ENCODE measurements at regions not wholly inside any gene's neighbourhood (a gene's known extent, or its start where the extent isn't known, plus 50 kb on each side); places are given as distances from the start of the nearest gene placed in this dataset.

- Mint-ChIP-seq H3K4me1 (peaks cover 74% of the 10 kb centered on the region), H3K27ac (peak overlapping the region; percentile 58), H3K9me3 (peaks cover 12% of the 10 kb centered on the region), H3K36me3 (ENCODE audit: low read depth) (no peaks in the 10 kb centered on the region), H3K4me3 (no peak overlapping the region), H3K27me3 (ENCODE audit: low read depth, poor library complexity) (peaks cover 15% of the 10 kb centered on the region)
- no peak for DNase-seq
- no peak for TF ChIP-seq CTCF (IDR thresholded peaks at IDR 0.05)
These were observed 157.6 kb upstream of the RAI14 start for GRCh38 chr5:34498572-34498971.

GRCh38 chr5:34499001-34499734, 157.0 kb upstream of the RAI14 start:
- Mint-ChIP-seq H3K27me3 (ENCODE audit: low read depth, poor library complexity) (peaks cover 15% of the 10 kb centered on the region), H3K27ac (peak overlapping the region; percentile 36), H3K4me1 (peaks cover 74% of the 10 kb centered on the region), H3K36me3 (ENCODE audit: low read depth) (no peaks in the 10 kb centered on the region), H3K4me3 (peak overlapping the region; percentile 55), H3K9me3 (peaks cover 6% of the 10 kb centered on the region)
- DNase-seq, result no peak
- no peak for TF ChIP-seq CTCF (IDR thresholded peaks at IDR 0.05)

DNA sequence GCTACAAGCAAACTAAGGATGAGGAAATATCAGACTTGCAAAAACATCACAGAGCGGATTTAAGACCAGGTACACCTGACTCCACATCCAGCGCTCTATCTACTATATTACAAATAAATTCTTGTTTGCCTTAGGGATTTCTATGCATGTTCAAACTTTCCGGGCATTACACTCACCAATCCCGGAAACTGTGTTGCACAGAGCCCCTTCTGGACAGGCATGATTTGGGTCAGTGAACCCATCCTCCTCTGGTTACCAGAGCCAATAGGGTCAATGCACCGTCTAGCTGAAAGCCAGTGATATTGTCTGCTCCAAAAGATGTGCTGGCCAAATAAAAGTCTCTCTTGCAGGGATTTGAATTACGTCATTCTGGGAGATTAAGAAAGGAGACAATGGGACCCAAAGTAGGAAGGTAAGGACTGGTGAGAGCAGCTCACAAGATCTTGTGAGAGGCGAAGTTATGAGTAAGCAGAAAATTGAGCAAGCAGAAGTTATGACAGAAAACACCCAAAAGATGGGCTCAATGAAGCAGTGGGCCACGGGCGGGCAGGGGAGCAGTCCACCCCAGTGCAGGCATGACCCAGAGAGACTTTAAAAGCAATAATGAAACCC, 155.8 kb upstream of the RAI14 start:
- no peak for TF ChIP-seq CTCF (IDR thresholded peaks at IDR 0.05)
- H3K9me3 Mint-ChIP-seq, result peaks cover 8% of the 10 kb centered on the region
- H3K27me3 Mint-ChIP-seq (ENCODE audit: low read depth, poor library complexity), result peaks cover 19% of the 10 kb centered on the region
- H3K36me3 Mint-ChIP-seq (ENCODE audit: low read depth), result no peaks in the 10 kb centered on the region
- peaks cover 66% of the 10 kb centered on the region for H3K4me1 Mint-ChIP-seq
- no peak for DNase-seq
- no peak overlapping the region for H3K4me3 Mint-ChIP-seq
- H3K27ac Mint-ChIP-seq, result no peak overlapping the region

DNA sequence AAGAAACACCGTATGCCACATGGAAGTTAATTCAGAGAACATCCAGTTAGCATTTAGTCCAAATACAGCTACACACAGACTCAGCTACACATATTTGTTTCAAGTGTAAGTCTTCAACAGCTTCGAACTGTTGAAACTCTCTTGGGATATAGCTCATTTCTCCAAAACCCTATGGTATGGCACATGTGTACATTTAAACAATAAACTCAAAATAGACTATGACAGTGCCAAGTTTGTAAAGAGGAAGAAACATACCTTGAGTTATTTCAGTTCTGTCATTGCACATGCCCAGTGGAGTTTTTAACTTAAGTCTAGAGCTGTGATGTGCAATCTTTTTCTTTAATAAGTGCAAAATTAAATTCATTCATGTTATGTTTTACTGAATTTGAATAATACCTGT, 155.1 kb upstream of the RAI14 start:
- Mint-ChIP-seq H3K9me3 (peaks cover 10% of the 10 kb centered on the region), H3K36me3 (ENCODE audit: low read depth) (no peaks in the 10 kb centered on the region), H3K27ac (no peak overlapping the region), H3K27me3 (ENCODE audit: low read depth, poor library complexity) (peaks cover 19% of the 10 kb centered on the region), H3K4me3 (no peak overlapping the region), H3K4me1 (peaks cover 59% of the 10 kb centered on the region)
- DNase-seq, result no peak
- TF ChIP-seq CTCF (IDR thresholded peaks at IDR 0.05), result no peak

DNA sequence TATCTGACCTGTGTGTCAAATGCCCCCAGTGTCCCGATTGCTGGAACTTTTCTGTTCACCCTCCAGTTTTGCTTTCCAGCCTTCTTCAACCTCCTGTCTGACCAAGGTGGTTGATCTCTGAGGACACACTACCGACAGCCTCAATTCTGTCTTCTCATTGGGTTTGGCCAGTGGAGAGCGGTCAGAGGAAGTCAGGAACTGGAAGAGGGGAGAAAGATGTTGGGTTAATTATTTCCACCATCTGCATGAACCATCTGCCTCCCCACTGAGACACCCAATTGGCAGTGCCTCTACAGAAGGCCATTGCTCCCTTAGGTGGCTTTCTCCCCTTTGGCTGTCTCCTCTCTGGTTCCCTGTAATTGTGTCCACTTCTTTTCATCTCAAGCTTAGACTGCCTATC, 154.3 kb upstream of the RAI14 start:
- Mint-ChIP-seq H3K27me3 (ENCODE audit: low read depth, poor library complexity) (peaks cover 19% of the 10 kb centered on the region), H3K9me3 (peaks cover 15% of the 10 kb centered on the region), H3K4me3 (no peak overlapping the region), H3K36me3 (ENCODE audit: low read depth) (no peaks in the 10 kb centered on the region), H3K27ac (no peak overlapping the region), H3K4me1 (peaks cover 51% of the 10 kb centered on the region)
- TF ChIP-seq CTCF (IDR thresholded peaks at IDR 0.05), result no peak
- DNase-seq, result no peak

GRCh38 chr5:34502581-34502980, 153.5 kb upstream of the RAI14 start:
- Mint-ChIP-seq H3K27me3 (ENCODE audit: low read depth, poor library complexity) (peaks cover 19% of the 10 kb centered on the region), H3K9me3 (peaks cover 15% of the 10 kb centered on the region), H3K27ac (peak overlapping the region; percentile 37), H3K36me3 (ENCODE audit: low read depth) (no peaks in the 10 kb centered on the region), H3K4me3 (no peak overlapping the region), H3K4me1 (peaks cover 43% of the 10 kb centered on the region)
- DNase-seq, result no peak
- TF ChIP-seq CTCF (IDR thresholded peaks at IDR 0.05), result no peak
